Astrocyte of the cerebellum (primary cell): ENCODE measurements at regions not wholly inside any gene's neighbourhood (a gene's known extent, or its start where the extent isn't known, plus 50 kb on each side); places are given as distances from the start of the nearest gene placed in this dataset.
"Not testable (repeated sequence)": the region's sequence is repeated elsewhere in the genome, so short reads cannot be mapped to it uniquely, and the experiment has no call there.

Source experiments
- DNase-seq: peaks from one replicate; pipeline ENCODE4 v3.0.0-alpha.2; 2011; ENCODE audit warnings: low read depth
- H3K4me3 ChIP-seq: 2 replicates; pipeline ENCODE4 v1.5.1; 2011; ENCODE audit warnings: mild to moderate bottlenecking, low read depth, low read length, moderate library complexity
- in situ Hi-C: cut with HindIII; loops from 2 replicates; pipeline ENCODE4 v1.10.0; 2017; ENCODE audit warnings: low sequenced_read_pairs
- TF ChIP-seq, protein P1 (sequence below): IDR thresholded peaks from 2 replicates; pipeline ENCODE4 v1.5.1; 2012; ENCODE audit warnings: low read length, low read depth, moderate library complexity, mild to moderate bottlenecking; ENCODE audit errors: missing control alignments

DNA sequence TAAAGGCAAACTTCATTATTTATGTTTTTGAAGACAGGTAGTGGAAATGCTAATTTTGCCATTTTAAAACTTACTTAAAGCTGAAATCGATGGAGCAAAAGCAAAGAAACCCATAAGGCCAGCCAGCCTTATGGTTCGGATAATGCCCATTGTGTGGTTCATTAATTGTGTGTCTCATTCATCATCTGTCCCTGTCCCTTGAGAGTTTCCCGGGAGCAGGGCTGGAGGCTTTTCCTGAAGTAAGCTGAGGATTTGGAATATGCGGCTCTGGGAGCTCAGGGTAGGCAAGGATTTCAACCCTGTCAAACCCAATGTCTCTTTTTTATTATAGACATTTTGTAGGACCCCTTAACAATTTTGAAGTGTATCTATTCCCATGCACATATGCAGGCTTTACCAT lies 790.0 kb upstream of the KIRREL3 start:
- H3K4me3 ChIP-seq, result no peak overlapping the region
- in situ Hi-C loops, result no loop called here

GRCh38 chr11:127789927-127790326 lies 789.4 kb upstream of the KIRREL3 start:
- in situ Hi-C loops, result no loop called here
- TF ChIP-seq, protein P1, sequence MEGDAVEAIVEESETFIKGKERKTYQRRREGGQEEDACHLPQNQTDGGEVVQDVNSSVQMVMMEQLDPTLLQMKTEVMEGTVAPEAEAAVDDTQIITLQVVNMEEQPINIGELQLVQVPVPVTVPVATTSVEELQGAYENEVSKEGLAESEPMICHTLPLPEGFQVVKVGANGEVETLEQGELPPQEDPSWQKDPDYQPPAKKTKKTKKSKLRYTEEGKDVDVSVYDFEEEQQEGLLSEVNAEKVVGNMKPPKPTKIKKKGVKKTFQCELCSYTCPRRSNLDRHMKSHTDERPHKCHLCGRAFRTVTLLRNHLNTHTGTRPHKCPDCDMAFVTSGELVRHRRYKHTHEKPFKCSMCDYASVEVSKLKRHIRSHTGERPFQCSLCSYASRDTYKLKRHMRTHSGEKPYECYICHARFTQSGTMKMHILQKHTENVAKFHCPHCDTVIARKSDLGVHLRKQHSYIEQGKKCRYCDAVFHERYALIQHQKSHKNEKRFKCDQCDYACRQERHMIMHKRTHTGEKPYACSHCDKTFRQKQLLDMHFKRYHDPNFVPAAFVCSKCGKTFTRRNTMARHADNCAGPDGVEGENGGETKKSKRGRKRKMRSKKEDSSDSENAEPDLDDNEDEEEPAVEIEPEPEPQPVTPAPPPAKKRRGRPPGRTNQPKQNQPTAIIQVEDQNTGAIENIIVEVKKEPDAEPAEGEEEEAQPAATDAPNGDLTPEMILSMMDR, result peak; percentile 42
- DNase-seq, result no peak
- H3K4me3 ChIP-seq, result no peak overlapping the region

More for the DNA sequence above, 790.0 kb upstream of the KIRREL3 start:
- DNase-seq, result no peak
- TF ChIP-seq, protein P1, result no peak

DNA sequence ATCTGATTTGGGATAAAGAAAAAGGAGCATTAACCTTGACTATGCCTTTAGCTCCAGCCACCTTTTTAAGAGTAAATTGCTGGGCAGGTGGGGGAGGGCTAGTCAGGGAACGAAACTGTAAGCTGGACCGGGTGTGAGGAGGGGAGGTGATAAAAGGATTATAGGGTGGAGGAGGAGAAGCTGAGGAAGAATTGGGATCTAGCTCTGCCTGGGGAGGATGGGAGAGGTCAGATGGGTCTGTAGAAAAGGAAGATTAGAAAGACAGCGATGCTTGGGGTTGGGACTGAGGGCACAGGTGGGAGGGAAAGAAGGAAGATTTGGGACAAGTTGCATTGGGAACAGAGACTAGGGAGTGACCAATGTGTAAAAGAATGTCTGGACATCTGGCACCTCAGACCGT lies 772.4 kb upstream of the KIRREL3 start:
- H3K4me3 ChIP-seq, in situ Hi-C loops, DNase-seq: not testable (repeated sequence)

DNA sequence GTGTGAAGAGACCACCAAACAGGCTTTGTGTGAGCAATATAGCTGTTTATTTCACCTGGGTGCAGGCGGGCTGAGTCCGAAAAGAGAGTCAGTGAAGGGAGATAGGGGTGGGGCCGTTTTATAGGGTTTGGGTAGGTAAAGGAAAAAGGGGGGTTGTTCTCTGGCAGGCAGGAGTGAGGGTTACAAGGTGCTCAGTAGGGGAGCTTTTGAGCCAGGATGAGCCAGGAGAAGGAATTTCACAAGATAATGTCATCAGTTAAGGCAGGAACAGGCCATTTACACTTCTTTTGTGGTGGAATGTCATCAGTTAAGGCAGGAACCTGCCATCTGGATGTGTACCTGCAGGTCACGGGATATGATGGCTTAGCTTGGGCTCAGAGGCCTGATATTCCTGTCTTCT lies 768.4 kb upstream of the KIRREL3 start:
- H3K4me3 ChIP-seq, DNase-seq, in situ Hi-C loops: not testable (repeated sequence)

DNA sequence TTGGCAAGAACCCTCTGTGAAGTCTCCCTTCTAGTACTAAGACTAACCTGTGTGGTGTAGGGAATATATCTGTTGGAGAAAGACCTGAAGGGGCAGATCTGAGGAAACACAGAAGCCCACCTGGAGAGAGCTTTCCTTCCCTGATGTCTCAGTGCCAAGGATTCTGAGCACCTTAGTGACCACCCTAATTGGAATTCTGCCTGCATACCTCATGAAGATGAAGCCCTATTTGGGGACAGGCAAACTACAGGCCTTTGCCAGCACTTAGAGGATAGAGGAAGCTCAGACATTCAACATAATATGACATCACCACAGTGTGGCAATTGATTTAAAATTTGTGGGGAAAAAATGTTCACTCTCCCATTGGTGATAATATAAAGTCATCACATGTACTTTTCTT lies 766.2 kb upstream of the KIRREL3 start:
- in situ Hi-C loops, result no loop called here
- TF ChIP-seq, protein P1, result no peak
- no peak for DNase-seq
- no peak overlapping the region for H3K4me3 ChIP-seq

DNA sequence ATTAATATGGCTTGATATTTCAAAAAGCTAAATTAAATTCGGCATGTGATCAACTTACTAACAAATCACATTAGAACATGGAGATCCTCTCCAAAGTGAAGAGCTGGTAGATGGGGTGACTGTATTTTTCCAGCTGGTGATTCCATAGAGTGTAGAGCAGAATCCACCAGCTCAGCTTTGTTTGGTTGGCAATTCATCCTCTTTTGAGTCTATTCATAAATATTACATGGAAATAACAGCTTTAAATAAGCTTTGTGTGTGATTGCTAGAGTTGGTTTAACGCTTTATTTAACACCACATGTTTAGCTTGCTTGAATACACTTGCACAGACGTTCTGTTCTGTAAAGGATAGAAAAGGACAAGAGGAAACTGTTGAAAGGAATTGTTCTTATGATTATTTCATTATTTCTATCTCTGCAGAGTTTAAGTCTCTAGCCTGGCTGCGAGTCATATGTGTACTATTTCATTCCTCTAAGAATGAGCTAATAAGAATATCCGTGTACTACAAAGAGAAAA lies 738.3 kb upstream of the KIRREL3 start:
- no peak overlapping the region for H3K4me3 ChIP-seq
- in situ Hi-C loops, result no loop called here
- TF ChIP-seq, protein P1, result no peak
- DNase-seq, result no peak

DNA sequence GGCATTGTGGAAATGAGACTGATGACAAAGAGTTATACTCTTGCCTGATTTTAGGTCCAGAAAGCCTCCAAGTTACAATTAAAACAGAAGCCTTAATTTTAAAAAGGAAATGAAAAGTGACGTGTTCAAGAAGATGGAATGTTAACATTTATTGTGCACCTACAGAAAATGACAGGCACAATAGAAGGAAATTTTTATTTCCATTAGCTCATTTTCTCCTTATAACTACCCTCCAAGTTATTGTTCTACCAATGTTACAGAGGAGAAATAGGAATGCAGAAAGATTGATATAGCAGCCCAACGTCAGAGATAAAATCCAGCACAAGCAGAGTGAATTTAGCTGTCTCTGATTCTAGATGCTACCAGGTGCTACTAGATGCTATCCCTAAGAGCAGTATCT lies 736.9 kb upstream of the KIRREL3 start:
- TF ChIP-seq, protein P1, result no peak
- no peak for DNase-seq
- H3K4me3 ChIP-seq, result no peak overlapping the region
- in situ Hi-C loops, result no loop called here

DNA sequence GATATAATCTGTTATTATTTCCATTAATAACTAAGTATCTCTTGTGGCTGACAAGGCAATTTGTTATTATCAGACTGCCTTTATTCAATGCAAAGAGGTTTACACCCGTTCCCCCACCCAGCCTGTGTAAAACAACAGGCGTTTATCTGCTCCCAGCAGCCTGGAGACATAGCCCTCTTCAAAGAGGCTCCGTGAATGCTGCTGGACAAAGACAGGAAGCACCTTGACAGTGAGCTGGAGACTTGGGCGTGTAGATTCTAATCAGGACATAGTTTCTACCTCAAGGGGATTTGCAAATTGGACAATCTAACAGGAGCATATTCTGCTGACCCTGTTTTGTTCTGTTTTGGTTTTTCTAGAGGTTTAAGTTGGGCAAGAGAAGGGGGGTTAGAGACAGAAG lies 733.0 kb upstream of the KIRREL3 start:
- H3K4me3 ChIP-seq, result no peak overlapping the region
- in situ Hi-C loops, result no loop called here
- TF ChIP-seq, protein P1, result no peak
- DNase-seq, result no peak
